Endodermal cell (in vitro differentiated cells): ENCODE measurements at regions not wholly inside any gene's neighbourhood (a gene's known extent, or its start where the extent isn't known, plus 50 kb on each side); places are given as distances from the start of the nearest gene placed in this dataset.

Experiments
- DNase-seq: peaks from one replicate; pipeline ENCODE4 v3.0.0-alpha.2; 2017
- H3K27ac ChIP-seq: 2 replicates; pipeline ENCODE4 v1.5.1; 2013; ENCODE audit warnings: mild to moderate bottlenecking, low read depth, low read length, moderate library complexity
- H3K27me3 ChIP-seq: 2 replicates; pipeline ENCODE4 v1.6.1; 2013; ENCODE audit warnings: mild to moderate bottlenecking, low read length, moderate library complexity; ENCODE audit not compliant: insufficient read depth, control insufficient read depth, poor library complexity, severe bottlenecking
- H3K36me3 ChIP-seq: 2 replicates; pipeline ENCODE4 v1.7.0; 2013; ENCODE audit warnings: mild to moderate bottlenecking, low read length, moderate library complexity; ENCODE audit not compliant: control insufficient read depth, insufficient read depth
- H3K4me1 ChIP-seq: one replicate; pipeline ENCODE4 v1.7.0; 2013; ENCODE audit warnings: low read length; ENCODE audit not compliant: control insufficient read depth, insufficient read depth
- H3K4me3 ChIP-seq: 2 replicates; pipeline ENCODE4 v1.5.1; 2013; ENCODE audit warnings: mild to moderate bottlenecking, low read length, moderate library complexity
- H3K9ac ChIP-seq: 2 replicates; pipeline ENCODE4 v1.6.1; 2013; ENCODE audit warnings: mild to moderate bottlenecking, low read length, moderate library complexity; ENCODE audit not compliant: poor library complexity, severe bottlenecking; ENCODE audit errors: extremely low read depth
- H3K9me3 ChIP-seq: 2 replicates; pipeline ENCODE4 v1.6.1; 2013; ENCODE audit warnings: mild to moderate bottlenecking, low read length, moderate library complexity; ENCODE audit not compliant: control insufficient read depth
- H3K27ac Mint-ChIP-seq: 2 replicates; pipeline ENCODE4 v1.8.0; 2020; ENCODE audit warnings: mixed read lengths
- H3K27me3 Mint-ChIP-seq: 2 replicates; pipeline ENCODE4 v1.8.0; 2021; ENCODE audit warnings: mild to moderate bottlenecking, mixed read lengths; ENCODE audit not compliant: insufficient read depth
- H3K36me3 Mint-ChIP-seq: 2 replicates; pipeline ENCODE4 v1.8.0; 2020; ENCODE audit warnings: low read depth, mixed read lengths
- H3K4me1 Mint-ChIP-seq: 2 replicates; pipeline ENCODE4 v1.8.0; 2020; ENCODE audit warnings: mixed read lengths
- H3K4me3 Mint-ChIP-seq: 2 replicates; pipeline ENCODE4 v1.8.0; 2020; ENCODE audit warnings: mild to moderate bottlenecking, moderate library complexity, mixed read lengths
- H3K9me3 Mint-ChIP-seq: 2 replicates; pipeline ENCODE4 v1.8.0; 2020; ENCODE audit warnings: mild to moderate bottlenecking, mixed read lengths
- CTCF ChIP-seq: fragments of 200-600 bp; sonication (generic); conservative IDR thresholded peaks from 2 replicates; pipeline ENCODE4 v1.5.0; 2021; ENCODE audit warnings: antibody characterized with exemption, mild to moderate bottlenecking
- WGBS, 2 experiments: methylation state at CpG; one replicate each; pipeline versions ENCODE4 v1.1.5 to v1.1.7; 2013; ENCODE audit warnings: missing lambda C conversion rate in 2 of 2, mixed read lengths in 1 of 2; ENCODE audit not compliant: insufficient coverage in 1 of 2, insufficient read length in 1 of 2; 5-methylcytosine and 5-hydroxymethylcytosine counted together

- H3K4me3 Mint-ChIP-seq: no peak overlapping the region
- TF ChIP-seq CTCF: no peak
- DNase-seq: peak; percentile 3
- peaks cover 4% of the 10 kb centered on the region for H3K9me3 ChIP-seq
- H3K4me1 Mint-ChIP-seq: peaks cover 6% of the 10 kb centered on the region
- peaks cover 18% of the 10 kb centered on the region for H3K9me3 Mint-ChIP-seq
- H3K9ac ChIP-seq: no peak overlapping the region
- no peaks in the 10 kb centered on the region for H3K36me3 ChIP-seq
- no peak overlapping the region for H3K27ac Mint-ChIP-seq
- no peak overlapping the region for H3K27ac ChIP-seq
- H3K4me3 ChIP-seq: no peak overlapping the region
- H3K27me3 Mint-ChIP-seq: peaks cover 10% of the 10 kb centered on the region
- WGBS, 2 experiments: 66% methylated on average over 2 of the region's 2 CpGs; no CpG with 5 or more reads in 1 of the 2 experiments
- no peaks in the 10 kb centered on the region for H3K36me3 Mint-ChIP-seq
- H3K27me3 ChIP-seq: no peaks in the 10 kb centered on the region
- H3K4me1 ChIP-seq: no peaks in the 10 kb centered on the region
Observed at GRCh38 chr16:54385141-54385540, 98.6 kb upstream of the IRX3 start.

- no peak for TF ChIP-seq CTCF
- H3K9me3 Mint-ChIP-seq: peaks cover 25% of the 10 kb centered on the region
- H3K9ac ChIP-seq: no peak overlapping the region
- peak; percentile 2 for DNase-seq
- no peak overlapping the region for H3K4me3 Mint-ChIP-seq
- H3K9me3 ChIP-seq: peaks cover 13% of the 10 kb centered on the region
- peaks cover 2% of the 10 kb centered on the region for H3K36me3 Mint-ChIP-seq
- H3K36me3 ChIP-seq: no peaks in the 10 kb centered on the region
- no peak overlapping the region for H3K27ac ChIP-seq
- H3K4me1 ChIP-seq: no peaks in the 10 kb centered on the region
- H3K27ac Mint-ChIP-seq: no peak overlapping the region
- peaks cover 29% of the 10 kb centered on the region for H3K27me3 Mint-ChIP-seq
- no peak overlapping the region for H3K4me3 ChIP-seq
- 95 to 100% methylated on average over 1 to 12 of the region's 12 CpGs for WGBS, 2 experiments
- H3K27me3 ChIP-seq: no peaks in the 10 kb centered on the region
- peaks cover 8% of the 10 kb centered on the region for H3K4me1 Mint-ChIP-seq
Observed at GRCh38 chr16:54381601-54382313, 95.2 kb upstream of the IRX3 start.

- Histone ChIP-seq H3K4me1 (peaks cover 4% of the 10 kb centered on the region), H3K27me3 (no peaks in the 10 kb centered on the region), H3K36me3 (no peaks in the 10 kb centered on the region), H3K9me3 (peaks cover 9% of the 10 kb centered on the region), H3K27ac (peak overlapping the region; percentile 77), H3K4me3 (no peak overlapping the region), H3K9ac (no peak overlapping the region)
- peaks cover 8% of the 10 kb centered on the region for H3K9me3 Mint-ChIP-seq
- no peak for DNase-seq
- TF ChIP-seq CTCF: no peak
- H3K36me3 Mint-ChIP-seq: peaks cover 2% of the 10 kb centered on the region
- peaks cover 30% of the 10 kb centered on the region for H3K27me3 Mint-ChIP-seq
- H3K4me1 Mint-ChIP-seq: peaks cover 31% of the 10 kb centered on the region
- no peak overlapping the region for H3K4me3 Mint-ChIP-seq
- no peak overlapping the region for H3K27ac Mint-ChIP-seq
- WGBS, 2 experiments: 84 to 86% methylated on average over 7 to 8 of the region's 8 CpGs
Observed at GRCh38 chr16:54375071-54375470, 88.5 kb upstream of the IRX3 start.
